ENCODE measurements at regions not wholly inside any gene's neighbourhood (a gene's known extent, or its start where the extent isn't known, plus 50 kb on each side); places are given as distances from the start of the nearest gene placed in this dataset.

GRCh38 chr15:38176691-38177090 lies 75.9 kb upstream of the SPRED1 start:
- peak; percentile 54 for DNase-seq

GRCh38 chr15:38182900-38183299 lies 69.7 kb upstream of the SPRED1 start:
- no peak for DNase-seq

DNA sequence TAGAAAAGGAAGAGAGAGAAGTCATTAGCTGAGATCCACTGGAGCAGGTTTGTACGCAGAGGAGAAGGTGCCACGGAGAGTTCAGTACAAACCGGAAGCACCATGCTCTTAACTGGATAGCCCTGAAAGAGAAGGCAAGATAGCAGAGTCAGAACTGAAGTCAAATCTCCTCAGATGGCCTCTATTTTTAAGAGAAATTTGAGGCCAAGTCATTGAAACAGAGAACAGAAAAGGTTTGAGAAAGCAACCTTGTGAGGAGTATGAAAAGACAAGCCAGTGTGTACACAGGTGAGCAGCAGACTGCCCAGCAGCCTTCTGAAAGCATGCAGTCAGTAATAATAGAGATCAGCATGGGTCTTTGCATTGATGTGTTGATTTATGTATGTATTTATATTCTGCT lies 66.1 kb upstream of the SPRED1 start:
- no peak for DNase-seq

GRCh38 chr15:38187630-38188313 lies 64.9 kb upstream of the SPRED1 start:
- no peak for DNase-seq

DNA sequence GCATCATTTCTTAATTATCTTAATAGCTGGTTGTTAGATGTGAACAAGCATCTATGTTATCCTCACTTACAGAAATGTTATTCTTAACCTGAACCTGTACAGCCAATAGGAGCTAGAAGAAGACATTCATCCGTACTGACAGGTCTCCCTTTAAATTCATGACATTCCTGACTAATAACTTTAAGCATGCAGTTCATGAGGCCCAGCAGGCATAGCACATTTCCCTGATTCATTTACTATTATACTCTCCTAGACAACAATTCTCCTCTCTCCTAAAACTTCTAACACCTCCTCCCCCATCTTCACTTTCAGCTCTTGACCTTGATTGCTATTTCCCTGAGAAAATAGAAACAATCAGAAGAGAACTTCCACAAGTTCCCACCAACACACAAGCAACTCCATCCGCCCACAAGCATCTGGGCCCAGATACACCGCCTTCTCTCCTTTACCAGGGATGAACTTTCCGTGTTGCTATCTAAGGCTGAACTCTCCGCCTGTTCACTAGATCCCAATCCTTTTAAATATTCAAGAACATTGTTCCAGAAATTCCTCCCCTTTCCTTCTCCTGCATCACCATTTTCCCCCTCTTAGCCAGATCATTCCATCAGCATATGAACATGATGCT lies 62.9 kb upstream of the SPRED1 start:
- DNase-seq, result peak; percentile 36

DNA sequence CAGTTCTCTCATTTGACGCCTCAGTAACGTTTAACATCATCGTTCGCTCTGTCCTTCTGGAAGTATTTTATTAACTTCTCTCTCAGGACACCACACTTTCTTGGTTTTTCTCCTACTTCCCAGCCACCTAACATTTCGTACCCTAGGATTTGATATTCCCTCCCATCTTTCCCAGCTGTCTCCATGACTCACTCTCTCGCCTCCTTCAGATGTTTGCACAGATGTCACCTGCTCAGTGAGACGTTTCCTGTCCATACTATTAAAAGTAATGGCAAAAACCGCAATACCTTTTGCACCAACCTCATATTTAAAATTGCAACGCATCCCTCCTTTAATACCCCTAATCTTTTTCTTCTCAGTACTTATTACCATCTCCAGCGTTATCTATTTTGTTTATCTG lies 62.1 kb upstream of the SPRED1 start:
- no peak for DNase-seq

DNA sequence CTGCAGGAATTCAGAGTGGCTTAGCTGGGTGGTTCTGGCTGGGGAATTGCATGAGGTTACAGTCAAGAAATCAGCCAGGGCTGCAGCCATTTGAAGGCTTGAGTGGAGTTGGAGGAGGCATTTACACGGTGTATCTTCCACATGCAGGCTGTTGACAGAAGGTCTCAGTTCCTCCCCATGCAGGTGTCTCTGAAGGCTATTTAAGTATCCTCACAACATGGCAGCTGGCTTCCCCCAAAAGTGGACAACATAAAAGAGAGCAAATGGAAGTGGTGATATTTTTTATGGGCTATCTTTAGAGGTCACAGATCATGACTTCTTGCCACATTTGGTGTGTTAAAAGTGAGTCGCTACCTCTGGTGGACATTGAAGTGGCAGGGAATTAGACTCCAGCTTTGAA lies 60.1 kb upstream of the SPRED1 start:
- no peak for DNase-seq

GRCh38 chr15:38193496-38193895 lies 59.1 kb upstream of the SPRED1 start:
- DNase-seq, result peak; percentile 37

DNA sequence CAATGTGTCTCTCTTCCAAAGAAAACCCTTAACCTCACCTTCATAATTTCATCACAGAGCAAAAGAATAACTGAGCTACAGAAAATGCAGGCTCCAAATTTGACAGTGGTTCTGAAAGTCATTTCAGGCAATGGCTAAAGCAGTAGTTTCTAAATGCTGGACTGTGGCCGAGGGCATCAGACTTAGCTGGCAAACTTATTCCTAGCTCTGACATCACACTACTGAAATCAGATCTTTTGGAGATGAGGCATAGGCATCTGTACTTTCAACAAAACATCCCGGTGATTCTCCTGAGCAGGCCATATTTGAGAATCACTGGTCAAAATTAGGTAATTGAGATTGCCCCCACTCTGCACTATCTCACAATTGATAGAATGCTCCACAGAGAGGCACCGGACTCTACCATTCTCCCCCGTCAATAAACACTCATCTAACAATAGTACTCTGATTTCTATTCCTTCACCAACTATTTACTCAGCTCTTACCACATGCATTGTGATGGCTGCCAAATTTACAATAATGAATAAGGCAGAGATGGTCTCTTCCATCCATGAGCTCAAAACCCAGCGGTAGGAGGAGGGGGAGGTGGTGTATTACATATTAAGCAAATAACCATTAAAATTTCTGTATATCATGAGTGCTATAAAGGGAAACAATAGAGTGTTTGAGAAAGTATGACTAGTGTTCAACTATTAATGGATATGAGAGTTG lies 57.3 kb upstream of the SPRED1 start:
- no peak for DNase-seq

GRCh38 chr15:38196076-38196475 lies 56.6 kb upstream of the SPRED1 start:
- DNase-seq, result peak; percentile 44

GRCh38 chr15:38197553-38197952 lies 55.1 kb upstream of the SPRED1 start:
- no peak for DNase-seq

GRCh38 chr15:38201714-38202113 lies 50.9 kb upstream of the SPRED1 start:
- DNase-seq, result no peak

DNA sequence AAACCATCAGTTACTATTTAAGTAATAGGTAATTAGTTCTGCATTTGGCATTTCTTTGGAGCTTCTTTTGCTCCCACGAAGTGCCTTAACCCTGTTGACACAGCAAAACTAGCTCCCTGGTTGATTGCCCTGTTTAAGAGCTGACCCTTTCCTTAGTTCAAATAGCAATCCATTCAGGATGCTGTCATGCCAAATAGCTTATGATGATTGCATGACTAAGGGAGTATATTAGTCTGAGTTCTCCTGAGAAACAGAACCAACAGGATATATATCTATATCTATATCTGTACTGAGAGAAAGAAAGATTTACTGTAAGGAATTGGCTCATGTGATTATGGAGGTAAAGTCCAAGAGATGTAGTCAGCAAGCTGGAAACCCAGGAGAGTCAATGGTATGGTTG lies 50.3 kb upstream of the SPRED1 start:
- no peak for DNase-seq
